Mammary epithelial cell (primary cell): ENCODE measurements at regions not wholly inside any gene's neighbourhood (a gene's known extent, or its start where the extent isn't known, plus 50 kb on each side); places are given as distances from the start of the nearest gene placed in this dataset.

Experiments used
- EZH2 ChIP-seq: IDR thresholded peaks from 2 replicates; pipeline ENCODE4 v1.6.1; 2012; ENCODE audit warnings: low read length, inconsistent platforms, borderline replicate concordance
- TF ChIP-seq, protein P1 (sequence below), 2 donors: IDR thresholded peaks in 1 of 2; conservative IDR thresholded peaks in 1 of 2; 2 replicates each; pipeline ENCODE4 v1.5.1; 2011 to 2012; ENCODE audit warnings: inconsistent platforms in 2 of 2, low read length in 2 of 2, mild to moderate bottlenecking in 2 of 2, control low read depth in 1 of 2, low read depth in 1 of 2; ENCODE audit not compliant: insufficient read depth in 1 of 2; ENCODE audit errors: extremely low read depth in 1 of 2

DNA sequence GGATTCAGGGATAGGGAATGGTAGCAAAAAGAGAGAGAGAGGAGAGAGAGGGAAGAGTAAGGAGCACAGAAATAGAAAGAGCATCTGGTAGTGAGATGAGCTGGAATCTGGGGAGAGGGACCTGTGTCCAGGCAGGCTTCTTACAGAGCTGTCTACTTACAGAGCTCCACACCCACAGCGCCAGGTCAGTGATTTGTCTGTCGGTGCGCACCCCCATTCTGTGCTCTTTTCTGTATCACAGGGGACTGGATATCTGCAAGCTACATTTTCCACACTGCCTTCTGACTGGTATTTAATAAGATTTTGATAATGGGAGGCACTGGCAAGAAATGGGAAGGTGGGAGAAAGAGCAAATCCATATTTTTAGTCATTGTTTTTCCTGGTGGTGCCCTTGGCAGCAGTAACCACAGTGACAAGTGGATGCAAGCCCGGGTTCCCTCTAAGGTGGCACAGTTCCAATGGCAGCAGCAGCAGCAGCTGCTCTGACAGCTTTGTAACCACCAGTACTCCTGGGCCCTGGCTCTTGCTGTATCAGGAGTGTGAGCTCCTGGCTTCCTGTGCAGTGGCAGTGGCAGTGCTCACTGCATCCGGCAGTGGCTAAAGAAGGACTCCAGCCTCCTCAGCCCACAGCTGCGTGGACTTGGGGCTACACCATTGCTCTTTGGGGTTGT lies 300.5 kb downstream of the TRIML1 start:
- TF ChIP-seq, protein P1, sequence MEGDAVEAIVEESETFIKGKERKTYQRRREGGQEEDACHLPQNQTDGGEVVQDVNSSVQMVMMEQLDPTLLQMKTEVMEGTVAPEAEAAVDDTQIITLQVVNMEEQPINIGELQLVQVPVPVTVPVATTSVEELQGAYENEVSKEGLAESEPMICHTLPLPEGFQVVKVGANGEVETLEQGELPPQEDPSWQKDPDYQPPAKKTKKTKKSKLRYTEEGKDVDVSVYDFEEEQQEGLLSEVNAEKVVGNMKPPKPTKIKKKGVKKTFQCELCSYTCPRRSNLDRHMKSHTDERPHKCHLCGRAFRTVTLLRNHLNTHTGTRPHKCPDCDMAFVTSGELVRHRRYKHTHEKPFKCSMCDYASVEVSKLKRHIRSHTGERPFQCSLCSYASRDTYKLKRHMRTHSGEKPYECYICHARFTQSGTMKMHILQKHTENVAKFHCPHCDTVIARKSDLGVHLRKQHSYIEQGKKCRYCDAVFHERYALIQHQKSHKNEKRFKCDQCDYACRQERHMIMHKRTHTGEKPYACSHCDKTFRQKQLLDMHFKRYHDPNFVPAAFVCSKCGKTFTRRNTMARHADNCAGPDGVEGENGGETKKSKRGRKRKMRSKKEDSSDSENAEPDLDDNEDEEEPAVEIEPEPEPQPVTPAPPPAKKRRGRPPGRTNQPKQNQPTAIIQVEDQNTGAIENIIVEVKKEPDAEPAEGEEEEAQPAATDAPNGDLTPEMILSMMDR (conservative IDR thresholded peaks at IDR 0.05 in 1 of 2, IDR thresholded peaks at IDR 0.05 in 1 of 2; ENCODE audit: extremely low read depth in 1 of 2, insufficient read depth in 1 of 2, low read depth in 1 of 2, low read length in 2 of 2): no peak
- TF ChIP-seq EZH2: no peak
